ENCODE measurements at regions not wholly inside any gene's neighbourhood (a gene's known extent, or its start where the extent isn't known, plus 50 kb on each side); places are given as distances from the start of the nearest gene placed in this dataset.

DNA sequence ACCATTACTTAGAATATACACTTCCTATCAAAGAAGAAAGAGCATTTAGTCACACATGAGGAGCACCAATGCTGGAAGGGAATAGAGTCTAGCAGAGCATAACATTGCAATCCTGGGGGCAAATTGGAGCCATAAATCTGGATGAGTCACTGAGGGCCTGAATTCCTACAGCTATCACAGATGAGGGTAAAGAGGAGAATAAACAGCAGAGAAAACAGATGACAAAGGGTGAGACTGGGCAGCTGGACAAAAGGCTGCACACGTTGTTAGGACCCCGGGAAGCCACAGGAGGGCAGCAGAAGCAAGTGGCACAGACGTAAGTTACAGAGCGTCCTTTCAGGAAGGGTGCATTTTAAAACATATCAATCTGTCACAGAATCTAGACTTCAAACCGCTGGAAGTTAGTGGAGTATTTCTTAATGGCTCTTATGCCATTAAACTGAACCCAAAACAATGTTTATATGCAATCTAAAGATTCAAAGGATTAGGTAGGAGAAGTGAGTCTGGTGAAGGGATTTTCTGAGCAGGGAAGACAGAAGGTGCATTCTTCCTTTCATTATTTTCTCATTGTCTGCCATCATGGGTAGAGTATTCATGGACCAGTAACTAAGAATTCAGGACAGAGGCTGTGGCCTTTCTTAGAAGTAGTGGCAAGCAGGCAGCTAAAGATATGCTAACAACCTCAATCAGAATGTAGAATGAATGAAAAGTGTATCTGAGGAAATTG, 159.8 kb upstream of the DAAM1 start:
- no peak for DNase-seq (ENCODE audit: low spot score in 2 of 2)
- Histone ChIP-seq H3K4me3 (no peak overlapping the region), H3K27me3 (no peaks in the 10 kb centered on the region), H3K36me3 (no peaks in the 10 kb centered on the region), H3K9me3 (no peaks in the 10 kb centered on the region), H3K27ac (no peak overlapping the region), H3K4me1 (peaks cover 4% of the 10 kb centered on the region)
- TF ChIP-seq EP300 (IDR thresholded peaks at IDR 0.05) = no peak
- TF ChIP-seq, protein P1, sequence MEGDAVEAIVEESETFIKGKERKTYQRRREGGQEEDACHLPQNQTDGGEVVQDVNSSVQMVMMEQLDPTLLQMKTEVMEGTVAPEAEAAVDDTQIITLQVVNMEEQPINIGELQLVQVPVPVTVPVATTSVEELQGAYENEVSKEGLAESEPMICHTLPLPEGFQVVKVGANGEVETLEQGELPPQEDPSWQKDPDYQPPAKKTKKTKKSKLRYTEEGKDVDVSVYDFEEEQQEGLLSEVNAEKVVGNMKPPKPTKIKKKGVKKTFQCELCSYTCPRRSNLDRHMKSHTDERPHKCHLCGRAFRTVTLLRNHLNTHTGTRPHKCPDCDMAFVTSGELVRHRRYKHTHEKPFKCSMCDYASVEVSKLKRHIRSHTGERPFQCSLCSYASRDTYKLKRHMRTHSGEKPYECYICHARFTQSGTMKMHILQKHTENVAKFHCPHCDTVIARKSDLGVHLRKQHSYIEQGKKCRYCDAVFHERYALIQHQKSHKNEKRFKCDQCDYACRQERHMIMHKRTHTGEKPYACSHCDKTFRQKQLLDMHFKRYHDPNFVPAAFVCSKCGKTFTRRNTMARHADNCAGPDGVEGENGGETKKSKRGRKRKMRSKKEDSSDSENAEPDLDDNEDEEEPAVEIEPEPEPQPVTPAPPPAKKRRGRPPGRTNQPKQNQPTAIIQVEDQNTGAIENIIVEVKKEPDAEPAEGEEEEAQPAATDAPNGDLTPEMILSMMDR (IDR thresholded peaks at IDR 0.05) = peak; percentile 13 to 79
- WGBS = 0% methylated on average over 5 of the region's 5 CpGs

DNA sequence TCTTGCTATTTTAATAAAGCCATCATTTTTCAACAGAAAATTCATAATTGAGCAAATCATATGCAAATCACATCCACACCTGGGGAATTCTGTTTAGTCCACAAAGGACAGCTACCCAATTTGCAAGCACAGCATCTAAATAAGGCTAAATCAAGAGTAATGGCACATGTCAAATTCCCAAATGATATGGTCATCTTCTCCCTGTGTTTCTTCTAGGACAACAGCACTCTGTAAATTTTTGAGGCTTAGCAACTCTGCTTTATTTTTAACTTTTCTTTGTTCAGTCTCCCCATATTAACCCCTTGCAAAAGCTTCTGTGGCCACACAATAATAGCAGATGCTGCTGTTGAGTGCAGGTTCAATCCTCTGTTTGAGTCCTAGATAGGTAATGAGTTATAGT, 155.6 kb upstream of the DAAM1 start:
- DNase-seq (ENCODE audit: low spot score in 2 of 2) = no peak
- Histone ChIP-seq H3K4me1 (peaks cover 4% of the 10 kb centered on the region), H3K27ac (no peak overlapping the region), H3K4me3 (no peak overlapping the region), H3K27me3 (no peaks in the 10 kb centered on the region), H3K9me3 (no peaks in the 10 kb centered on the region), H3K36me3 (no peaks in the 10 kb centered on the region)
- no peak for TF ChIP-seq EP300 (IDR thresholded peaks at IDR 0.05)
- TF ChIP-seq, protein P1 (IDR thresholded peaks at IDR 0.05) = no peak
- no peak for TF ChIP-seq POLR2AphosphoS5 (IDR thresholded peaks at IDR 0.05)
- no peak for TF ChIP-seq POLR2A (IDR thresholded peaks at IDR 0.05)

GRCh38 chr14:59036134-59036533, 152.3 kb upstream of the DAAM1 start:
- 75% methylated on average over 2 of the region's 2 CpGs for WGBS
- no peak overlapping the region for H3K4me3 ChIP-seq
- no peaks in the 10 kb centered on the region for H3K36me3 ChIP-seq
- TF ChIP-seq POLR2AphosphoS5 (IDR thresholded peaks at IDR 0.05) = no peak
- TF ChIP-seq, protein P1 (IDR thresholded peaks at IDR 0.05) = no peak
- no peak for TF ChIP-seq POLR2A (IDR thresholded peaks at IDR 0.05)
- no peak for TF ChIP-seq EP300 (IDR thresholded peaks at IDR 0.05)
- no peak overlapping the region for H3K27ac ChIP-seq
- H3K4me1 ChIP-seq = no peaks in the 10 kb centered on the region
- no peaks in the 10 kb centered on the region for H3K9me3 ChIP-seq
- no peaks in the 10 kb centered on the region for H3K27me3 ChIP-seq
- DNase-seq (ENCODE audit: low spot score in 2 of 2) = no peak

DNA sequence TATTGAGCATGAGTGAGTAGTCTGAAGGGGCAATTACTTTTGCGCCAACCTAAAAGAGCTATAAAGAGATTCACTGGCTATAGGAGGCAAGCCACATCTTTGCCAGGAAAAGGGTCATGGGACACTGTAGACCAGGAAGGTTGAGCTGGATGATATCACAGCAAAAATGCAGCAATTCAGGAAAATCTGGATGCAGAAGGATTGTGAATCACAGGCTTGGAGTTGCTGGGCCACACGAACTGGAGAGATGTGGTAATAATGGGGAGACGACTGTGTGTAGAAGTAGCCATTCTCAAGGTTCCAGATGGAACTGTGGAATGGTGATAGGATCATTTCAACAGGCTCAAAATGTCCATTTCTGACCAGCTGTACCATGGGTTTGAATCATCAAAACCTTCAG, 151.4 kb upstream of the DAAM1 start:
- Histone ChIP-seq H3K36me3 (no peaks in the 10 kb centered on the region), H3K4me1 (no peaks in the 10 kb centered on the region), H3K9me3 (no peaks in the 10 kb centered on the region), H3K27me3 (no peaks in the 10 kb centered on the region), H3K4me3 (no peak overlapping the region), H3K27ac (no peak overlapping the region)
- 74% methylated on average over 3 of the region's 3 CpGs for WGBS
- DNase-seq (ENCODE audit: low spot score in 2 of 2) = no peak
- TF ChIP-seq EP300 (IDR thresholded peaks at IDR 0.05) (no peak), POLR2AphosphoS5 (IDR thresholded peaks at IDR 0.05) (no peak), POLR2A (IDR thresholded peaks at IDR 0.05) (no peak)
- TF ChIP-seq, protein P1 (IDR thresholded peaks at IDR 0.05) = no peak

GRCh38 chr14:59037620-59038019, 150.8 kb upstream of the DAAM1 start:
- no peak for DNase-seq (ENCODE audit: low spot score in 2 of 2)
- Histone ChIP-seq H3K4me3 (no peak overlapping the region), H3K4me1 (no peaks in the 10 kb centered on the region), H3K27ac (no peak overlapping the region), H3K9me3 (no peaks in the 10 kb centered on the region), H3K36me3 (no peaks in the 10 kb centered on the region), H3K27me3 (no peaks in the 10 kb centered on the region)
- TF ChIP-seq EP300 (IDR thresholded peaks at IDR 0.05) (no peak), POLR2AphosphoS5 (IDR thresholded peaks at IDR 0.05) (no peak), POLR2A (IDR thresholded peaks at IDR 0.05) (no peak)
- TF ChIP-seq, protein P1 (IDR thresholded peaks at IDR 0.05) = no peak
- WGBS = 90% methylated on average over 4 of the region's 4 CpGs
